IgD-negative memory B cell (primary cell): ENCODE measurements at regions not wholly inside any gene's neighbourhood (a gene's known extent, or its start where the extent isn't known, plus 50 kb on each side); places are given as distances from the start of the nearest gene placed in this dataset.
A peak's percentile ranks its signal among the peaks of the same experiment; 100 is the strongest.

Experiments
- H3K27ac Mint-ChIP-seq, 3 donors: one replicate each; pipeline ENCODE4 v1.8.0; 2020 to 2022; ENCODE audit warnings: mild to moderate bottlenecking in 3 of 3, mixed read lengths in 3 of 3, moderate library complexity in 1 of 3
- H3K27me3 Mint-ChIP-seq: one replicate; pipeline ENCODE4 v1.8.0; 2021; ENCODE audit warnings: mixed read lengths
- H3K36me3 Mint-ChIP-seq: one replicate; pipeline ENCODE4 v1.8.0; 2020; ENCODE audit warnings: mild to moderate bottlenecking, mixed read lengths
- H3K4me1 Mint-ChIP-seq, 3 donors: one replicate each; pipeline ENCODE4 v1.8.0; 2020 to 2022; ENCODE audit warnings: mixed read lengths in 3 of 3, mild to moderate bottlenecking in 1 of 3
- H3K4me3 Mint-ChIP-seq, 4 donors: one replicate each; pipeline ENCODE4 v1.8.0; 2020 to 2022; ENCODE audit warnings: mild to moderate bottlenecking in 4 of 4, mixed read lengths in 4 of 4, moderate library complexity in 3 of 4
- H3K9me3 Mint-ChIP-seq, 3 donors: one replicate each; pipeline ENCODE4 v1.8.0; 2020 to 2021; ENCODE audit warnings: mixed read lengths in 3 of 3, mild to moderate bottlenecking in 1 of 3

DNA sequence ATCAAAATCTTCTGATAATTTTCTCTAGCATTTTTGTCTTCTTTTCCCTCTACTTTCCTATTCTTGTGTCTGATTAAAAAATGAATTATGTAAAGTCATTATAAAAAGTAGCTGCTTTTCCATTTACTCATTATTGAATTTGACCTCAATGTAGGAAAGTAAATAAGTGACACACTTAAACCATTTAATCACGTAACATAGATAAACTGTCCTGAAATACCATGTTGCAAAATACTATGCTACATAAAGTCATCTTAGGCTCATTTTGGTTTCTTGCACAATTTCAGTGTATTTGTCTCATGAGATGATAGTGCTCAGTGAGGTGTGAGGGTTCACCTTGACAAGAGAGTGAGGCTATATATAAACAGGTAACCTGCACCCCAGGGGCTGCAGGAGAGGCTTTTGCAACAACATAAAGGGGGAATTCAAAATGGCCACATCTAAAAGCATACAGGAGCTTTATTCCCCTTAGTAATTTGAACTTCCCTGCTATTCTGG lies 502.7 kb downstream of the RNF144A start:
- H3K4me3 Mint-ChIP-seq = no peak overlapping the region
- peaks cover 6% of the 10 kb centered on the region for H3K27me3 Mint-ChIP-seq
- H3K27ac Mint-ChIP-seq = no peak overlapping the region
- peaks cover 1 to 5% (median 2%) of the 10 kb centered on the region in 3 donors for H3K9me3 Mint-ChIP-seq
- no peaks in the 10 kb centered on the region for H3K4me1 Mint-ChIP-seq
- H3K36me3 Mint-ChIP-seq = peaks cover 3% of the 10 kb centered on the region

GRCh38 chr2:7420530-7420929 lies 503.3 kb downstream of the RNF144A start:
- no peak overlapping the region for H3K4me3 Mint-ChIP-seq
- peaks cover 3% of the 10 kb centered on the region for H3K36me3 Mint-ChIP-seq
- no peak overlapping the region for H3K27ac Mint-ChIP-seq
- H3K27me3 Mint-ChIP-seq = peaks cover 6% of the 10 kb centered on the region
- H3K4me1 Mint-ChIP-seq = no peaks in the 10 kb centered on the region
- peaks cover 1 to 5% (median 2%) of the 10 kb centered on the region in 3 donors for H3K9me3 Mint-ChIP-seq

DNA sequence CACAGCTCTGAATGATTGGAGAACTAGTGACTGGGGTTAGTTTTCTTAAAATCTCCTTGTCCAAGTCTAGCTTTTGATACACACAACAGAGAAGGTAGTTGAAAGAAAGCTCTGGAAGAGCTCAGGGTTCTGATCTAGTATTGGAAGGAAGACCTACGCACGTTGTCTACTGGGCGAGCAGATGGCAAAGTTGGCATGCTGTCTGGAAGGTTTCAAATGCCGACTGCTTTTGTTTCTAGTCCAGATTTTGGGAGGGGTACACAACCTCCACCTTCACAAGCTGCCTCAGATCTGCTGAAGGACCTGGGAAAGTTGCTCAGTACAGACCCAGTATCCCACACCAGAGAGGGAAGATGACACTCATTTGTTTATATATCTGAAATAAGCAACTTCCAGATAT lies 507.3 kb downstream of the RNF144A start:
- peaks cover 0 to 2% (median 0%) of the 10 kb centered on the region in 3 donors for H3K4me1 Mint-ChIP-seq
- H3K27ac Mint-ChIP-seq = no peak overlapping the region
- H3K36me3 Mint-ChIP-seq = no peaks in the 10 kb centered on the region
- no peak overlapping the region for H3K4me3 Mint-ChIP-seq
- H3K9me3 Mint-ChIP-seq = peaks cover 0 to 2% (median 0%) of the 10 kb centered on the region in 3 donors
- H3K27me3 Mint-ChIP-seq = peaks cover 16% of the 10 kb centered on the region

DNA sequence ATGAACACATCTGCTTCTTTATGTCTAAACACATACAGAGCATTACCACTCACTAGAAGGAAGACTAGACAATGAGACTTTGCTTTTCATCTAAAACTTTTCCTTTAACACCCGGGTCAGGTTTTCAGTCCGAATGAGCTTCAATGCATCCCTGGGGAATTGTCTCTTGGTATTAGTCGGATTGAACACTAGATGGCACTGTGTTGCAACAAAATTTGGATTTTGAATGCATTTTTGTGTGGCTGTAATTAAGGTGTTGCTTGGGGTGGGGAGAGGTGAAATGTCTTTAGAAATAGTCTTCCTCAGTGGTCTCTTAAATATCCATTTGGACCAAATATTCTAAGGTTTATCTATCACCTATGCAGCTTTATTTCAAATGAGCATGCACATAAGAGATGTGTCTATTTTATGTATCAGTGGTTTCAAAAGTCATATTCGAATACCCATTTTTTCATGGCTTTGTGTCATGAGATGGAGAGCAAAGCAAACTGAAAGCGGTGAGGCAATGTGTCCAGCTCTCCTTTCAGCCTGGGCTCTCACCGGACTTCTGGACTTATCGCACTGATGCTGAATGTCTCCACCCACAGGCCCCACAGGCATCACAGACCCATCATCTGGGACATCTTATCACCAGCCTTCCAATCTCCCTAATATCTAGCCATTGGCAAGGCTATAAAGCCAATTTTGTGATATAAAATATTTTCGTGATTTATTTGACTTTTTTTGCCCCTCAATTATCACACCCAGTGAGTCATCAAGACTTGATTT lies 510.3 kb downstream of the RNF144A start:
- Mint-ChIP-seq H3K9me3 (peaks cover 0 to 3% (median 0%) of the 10 kb centered on the region in 3 donors), H3K4me1 (peaks cover 0 to 6% (median 1%) of the 10 kb centered on the region in 3 donors), H3K36me3 (no peaks in the 10 kb centered on the region), H3K27ac (no peak overlapping the region), H3K27me3 (peaks cover 36% of the 10 kb centered on the region), H3K4me3 (no peak overlapping the region)

DNA sequence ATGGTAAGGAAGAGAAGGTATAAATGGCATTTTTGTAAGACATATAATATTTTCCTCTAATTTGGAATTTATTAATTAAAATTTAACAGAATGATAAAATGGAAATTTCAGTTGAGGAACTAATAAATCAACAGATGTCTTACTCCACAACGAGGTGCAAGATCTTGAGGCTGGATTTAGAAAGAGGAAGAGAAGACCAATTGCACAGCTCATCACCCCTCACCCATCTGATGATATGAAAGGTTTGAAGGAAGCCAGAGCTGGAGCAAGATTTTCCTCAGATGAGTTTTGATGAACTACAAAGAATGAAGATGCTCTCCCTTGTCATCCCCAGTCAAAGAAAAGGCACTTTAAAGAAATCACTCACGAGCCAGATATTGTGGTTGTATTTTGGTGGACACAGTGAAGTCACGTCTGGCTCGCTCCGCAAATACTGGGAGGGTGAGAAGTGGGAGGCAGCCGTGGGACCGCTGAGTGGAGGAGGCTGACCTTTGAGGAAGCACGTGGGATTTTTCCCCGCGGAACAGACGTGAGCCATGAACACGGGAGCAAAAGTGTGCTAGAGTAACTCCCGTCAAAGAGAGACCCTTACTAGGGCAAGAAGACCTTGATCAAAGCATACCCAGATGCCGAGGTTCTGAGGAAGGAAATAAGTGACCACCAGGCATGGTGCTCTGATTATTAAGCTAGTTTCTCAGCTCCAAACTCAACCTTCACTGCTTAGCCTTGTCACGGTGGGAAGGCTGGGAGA lies 511.4 kb downstream of the RNF144A start:
- no peaks in the 10 kb centered on the region for H3K36me3 Mint-ChIP-seq
- H3K4me3 Mint-ChIP-seq = no peak overlapping the region
- H3K27ac Mint-ChIP-seq = no peak overlapping the region
- peaks cover 0 to 6% (median 3%) of the 10 kb centered on the region in 3 donors for H3K4me1 Mint-ChIP-seq
- H3K9me3 Mint-ChIP-seq = peaks cover 0 to 3% (median under 1%) of the 10 kb centered on the region in 3 donors
- peaks cover 39% of the 10 kb centered on the region for H3K27me3 Mint-ChIP-seq

GRCh38 chr2:7429733-7430132 lies 512.5 kb downstream of the RNF144A start:
- Mint-ChIP-seq H3K36me3 (peaks cover 1% of the 10 kb centered on the region), H3K4me1 (peaks cover 0 to 6% (median 3%) of the 10 kb centered on the region in 3 donors), H3K9me3 (peaks cover 3 to 4% (median 3%) of the 10 kb centered on the region in 3 donors), H3K27me3 (peaks cover 35% of the 10 kb centered on the region), H3K4me3 (no peak overlapping the region), H3K27ac (peak overlapping the region in 1 of 3 donors; percentile 71)

- peaks cover 1% of the 10 kb centered on the region for H3K36me3 Mint-ChIP-seq
- H3K4me3 Mint-ChIP-seq = peak overlapping the region in 2 of 4 donors; percentile 13 to 59
- H3K4me1 Mint-ChIP-seq = peaks cover 0 to 6% (median 3%) of the 10 kb centered on the region in 3 donors
- peak overlapping the region in 1 of 3 donors; percentile 40 for H3K27ac Mint-ChIP-seq
- peaks cover 3 to 4% (median 3%) of the 10 kb centered on the region in 3 donors for H3K9me3 Mint-ChIP-seq
- H3K27me3 Mint-ChIP-seq = peaks cover 35% of the 10 kb centered on the region
Observed at GRCh38 chr2:7430421-7430868, 513.2 kb downstream of the RNF144A start.

DNA sequence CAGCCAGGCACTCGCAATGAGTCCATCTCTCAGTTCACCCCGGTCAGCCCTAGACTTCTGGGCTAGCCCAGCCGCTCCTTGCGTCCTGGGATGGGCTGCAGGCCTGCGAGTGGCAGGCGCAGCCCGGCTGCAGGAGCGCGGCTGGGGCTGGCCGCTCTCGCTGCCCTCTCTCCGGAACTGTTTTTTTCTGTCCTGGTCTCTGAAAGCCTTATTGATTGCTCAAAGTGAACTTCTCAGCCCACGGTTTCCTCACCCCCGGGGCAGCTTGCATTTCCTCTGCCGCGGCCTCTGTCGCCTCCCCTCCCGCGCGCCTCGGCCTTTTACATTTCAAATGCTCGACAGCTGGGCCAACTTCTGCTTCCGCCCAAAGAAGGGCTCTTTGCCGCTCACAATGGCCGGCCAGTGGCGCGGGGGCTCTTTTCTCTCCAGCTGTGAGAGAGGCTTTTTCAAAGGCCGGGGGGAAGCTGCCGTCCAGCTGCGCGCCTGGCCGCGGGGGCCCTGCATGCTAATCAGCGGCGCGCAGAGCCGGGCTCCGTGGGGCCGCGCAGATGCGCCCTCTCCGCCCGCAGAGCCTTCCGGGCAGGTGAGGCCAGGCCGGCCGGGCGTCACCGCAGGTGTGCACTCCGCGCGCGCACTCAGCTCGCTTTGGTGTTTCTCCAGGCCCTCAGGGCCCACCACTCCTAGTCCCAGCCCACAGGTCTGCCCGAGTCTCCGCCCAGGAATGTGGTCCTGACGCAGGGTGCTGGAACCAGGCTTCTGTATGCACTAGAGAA lies 513.8 kb downstream of the RNF144A start:
- peaks cover 3 to 4% (median 3%) of the 10 kb centered on the region in 3 donors for H3K9me3 Mint-ChIP-seq
- peaks cover 0 to 6% (median 3%) of the 10 kb centered on the region in 3 donors for H3K4me1 Mint-ChIP-seq
- H3K4me3 Mint-ChIP-seq = no peak overlapping the region
- H3K27ac Mint-ChIP-seq = peak overlapping the region in 1 of 3 donors; percentile 18
- peaks cover 39% of the 10 kb centered on the region for H3K27me3 Mint-ChIP-seq
- peaks cover 1% of the 10 kb centered on the region for H3K36me3 Mint-ChIP-seq

GRCh38 chr2:7432436-7432835 lies 515.2 kb downstream of the RNF144A start:
- peaks cover 3 to 4% (median 3%) of the 10 kb centered on the region in 3 donors for H3K9me3 Mint-ChIP-seq
- H3K27ac Mint-ChIP-seq = no peak overlapping the region
- H3K4me3 Mint-ChIP-seq = peak overlapping the region in 1 of 4 donors; percentile 9
- peaks cover 37% of the 10 kb centered on the region for H3K27me3 Mint-ChIP-seq
- peaks cover 0 to 4% (median 3%) of the 10 kb centered on the region in 3 donors for H3K4me1 Mint-ChIP-seq
- peaks cover 1% of the 10 kb centered on the region for H3K36me3 Mint-ChIP-seq

DNA sequence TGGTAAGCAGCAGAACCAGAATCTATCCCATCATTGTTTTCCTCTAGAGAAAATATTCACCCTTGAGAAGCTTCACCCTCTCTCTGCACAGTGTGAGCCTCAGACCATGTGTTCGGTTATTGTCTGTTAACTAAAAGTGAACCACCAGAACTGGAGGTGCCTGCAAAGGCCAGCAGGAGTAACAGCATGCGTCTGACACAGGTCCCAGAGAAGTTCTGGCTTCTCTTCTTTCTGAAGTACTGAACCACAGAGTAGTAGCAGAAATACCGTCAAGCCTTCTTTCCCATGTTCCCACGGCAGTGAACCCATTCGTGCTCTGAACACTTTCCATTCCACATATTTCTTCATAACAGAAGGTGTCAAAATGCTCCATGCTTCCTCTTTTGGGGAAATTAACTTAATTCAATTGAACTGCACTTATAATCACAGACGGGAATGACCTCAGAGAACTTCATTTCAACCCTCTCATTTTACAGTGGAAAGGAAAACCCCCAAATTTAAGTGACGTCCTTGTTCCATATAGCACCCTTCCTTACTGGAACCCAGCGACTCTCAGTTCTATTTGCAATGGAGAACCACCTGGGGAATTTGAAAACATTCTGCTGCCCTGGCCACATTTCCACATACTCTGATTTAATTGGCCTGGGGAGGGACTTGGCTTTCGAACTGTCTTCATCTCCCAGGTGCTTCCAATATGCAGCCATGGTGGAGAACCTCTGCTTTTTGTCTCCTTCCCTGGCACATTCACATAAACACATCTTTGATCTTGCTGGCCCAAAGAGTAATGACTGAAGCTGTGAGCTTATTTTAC lies 519.1 kb downstream of the RNF144A start:
- Mint-ChIP-seq H3K4me1 (peaks cover 0 to 3% (median 0%) of the 10 kb centered on the region in 3 donors), H3K27me3 (peaks cover 18% of the 10 kb centered on the region), H3K27ac (no peak overlapping the region), H3K36me3 (peaks cover 1% of the 10 kb centered on the region), H3K9me3 (peaks cover 0 to 4% (median 3%) of the 10 kb centered on the region in 3 donors), H3K4me3 (no peak overlapping the region)

GRCh38 chr2:7437141-7437540 lies 519.9 kb downstream of the RNF144A start:
- Mint-ChIP-seq H3K27ac (no peak overlapping the region), H3K4me1 (peaks cover 0 to 3% (median 0%) of the 10 kb centered on the region in 3 donors), H3K9me3 (peaks cover 0 to 4% (median 3%) of the 10 kb centered on the region in 3 donors), H3K27me3 (peaks cover 14% of the 10 kb centered on the region), H3K36me3 (peaks cover 1% of the 10 kb centered on the region), H3K4me3 (no peak overlapping the region)

DNA sequence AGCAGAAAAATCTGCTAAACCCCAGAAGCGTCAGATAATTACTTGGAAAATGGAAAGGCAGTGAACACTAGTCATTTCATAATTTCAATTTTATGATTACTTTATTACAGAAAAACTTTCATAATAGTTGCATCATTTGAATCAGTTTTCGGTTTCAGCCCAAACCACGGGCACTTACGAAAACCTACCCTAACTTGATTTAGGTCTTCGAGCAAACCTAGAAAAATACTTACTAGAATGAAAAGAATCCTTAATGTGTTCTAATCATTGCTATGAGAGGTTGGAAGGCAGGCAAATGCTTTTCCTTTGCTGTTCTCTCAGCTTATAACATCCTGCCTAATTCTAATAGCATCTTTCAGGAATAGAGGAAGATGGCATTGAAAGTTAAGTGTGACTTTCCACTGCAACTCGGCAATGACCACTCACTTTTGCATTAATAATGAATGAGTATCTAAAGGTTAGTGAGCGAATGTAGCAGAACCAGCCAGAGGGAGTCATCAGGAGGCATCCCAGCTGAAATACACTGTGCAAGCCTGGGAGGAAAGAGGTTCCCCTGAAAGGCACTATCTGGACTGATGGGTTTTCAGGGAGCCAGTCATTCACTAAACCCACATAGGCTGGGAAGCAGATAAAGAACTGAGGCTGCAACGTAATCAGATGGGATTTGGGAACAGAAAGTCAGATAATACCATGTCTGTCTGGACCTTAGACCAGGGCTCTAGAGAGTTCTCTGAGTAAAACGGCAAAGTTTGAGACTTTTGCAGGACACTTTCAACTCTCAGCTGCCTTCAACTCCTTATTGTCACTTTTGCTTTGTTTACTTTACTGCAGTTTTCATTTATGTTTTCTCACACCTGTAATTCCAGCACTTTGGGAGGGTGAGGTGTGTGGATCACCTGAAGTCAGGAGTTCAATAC lies 520.8 kb downstream of the RNF144A start:
- peaks cover 0 to 4% (median 3%) of the 10 kb centered on the region in 3 donors for H3K9me3 Mint-ChIP-seq
- peaks cover 9% of the 10 kb centered on the region for H3K27me3 Mint-ChIP-seq
- H3K4me3 Mint-ChIP-seq = peak overlapping the region in 1 of 4 donors; percentile 17
- H3K27ac Mint-ChIP-seq = no peak overlapping the region
- H3K4me1 Mint-ChIP-seq = no peaks in the 10 kb centered on the region
- peaks cover 1% of the 10 kb centered on the region for H3K36me3 Mint-ChIP-seq

DNA sequence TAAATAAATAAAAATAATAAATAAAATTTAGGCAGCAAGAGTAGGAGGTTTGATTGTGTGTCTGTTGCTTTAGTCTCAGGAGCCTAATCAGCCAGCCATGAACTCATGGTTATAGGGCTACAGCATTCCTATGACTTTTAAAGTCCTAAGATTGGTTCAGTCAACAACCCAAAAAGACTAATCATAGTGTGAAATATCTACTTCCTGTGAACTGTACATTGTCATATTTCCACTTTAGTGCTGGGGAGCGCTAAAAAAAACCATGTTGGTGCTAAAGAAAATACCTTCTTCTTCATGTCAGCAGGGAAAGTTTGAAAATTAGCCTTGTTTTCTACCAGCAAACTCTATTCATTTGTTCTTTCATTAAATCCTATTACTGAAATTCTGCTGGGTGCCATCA lies 521.6 kb downstream of the RNF144A start:
- Mint-ChIP-seq H3K4me3 (no peak overlapping the region), H3K27me3 (peaks cover 9% of the 10 kb centered on the region), H3K27ac (peak overlapping the region in 1 of 3 donors; percentile 61), H3K4me1 (no peaks in the 10 kb centered on the region), H3K36me3 (no peaks in the 10 kb centered on the region), H3K9me3 (peaks cover 0 to 1% (median under 1%) of the 10 kb centered on the region in 3 donors)
